ENCODE measurements at regions not wholly inside any gene's neighbourhood (a gene's known extent, or its start where the extent isn't known, plus 50 kb on each side); places are given as distances from the start of the nearest gene placed in this dataset.

- Histone ChIP-seq H2AFZ (ENCODE audit: low read depth, low read length, poor library complexity, severe bottlenecking) (no peak overlapping the region), H3K4me2 (ENCODE audit: low read length) (no peak overlapping the region), H3K4me3 (replicated peaks in 1 of 2; ENCODE audit: low read depth in 1 of 2, low read length in 2 of 2) (no peak overlapping the region), H3K36me3 (ENCODE audit: control insufficient read depth in 1 of 2, insufficient read depth in 2 of 2, low read length in 2 of 2) (no peaks in the 10 kb centered on the region), H3K27ac (ENCODE audit: low read depth, low read length) (no peak overlapping the region), H3K9me3 (ENCODE audit: control insufficient read depth in 1 of 2, insufficient read depth in 1 of 2, low read depth in 1 of 2, low read length in 2 of 2) (no peaks in the 10 kb centered on the region), H3K9ac (ENCODE audit: low read length) (no peak overlapping the region), H3K4me1 (ENCODE audit: control insufficient read depth in 1 of 2, insufficient read depth in 2 of 2, low read length in 2 of 2) (peaks cover 0 to 5% of the 10 kb centered on the region in 2 experiments; a peak in 1 of 4 replicates), H3K9me2 (ENCODE audit: insufficient read depth) (no peaks in the 10 kb centered on the region), H3K27me3 (ENCODE audit: insufficient read depth, low read length) (no peaks in the 10 kb centered on the region), H4K20me1 (ENCODE audit: insufficient read depth) (no peaks in the 10 kb centered on the region), H3K79me2 (ENCODE audit: insufficient read depth, low read length) (no peaks in the 10 kb centered on the region)
- intact Hi-C loops (cut with micrococcal nuclease) = no loop called here
- no peak for DNase-seq (ENCODE audit: low read depth, low spot score)
- POLR2A ChIA-PET = no interaction called here
- RAD21 ChIA-PET (ENCODE audit: low non-redundant PET in 1 of 2, low total read pairs in 2 of 2, uncharacterized antibody in 2 of 2, unreplicated experiment in 2 of 2) = no interaction called here
- no peak for ATAC-seq
- CTCF ChIA-PET = no interaction called here
- TF ChIP-seq CBX3 (IDR thresholded peaks at IDR 0.05; ENCODE audit: low read depth) (no peak), ZBTB33 (IDR thresholded peaks at IDR 0.05; ENCODE audit: extremely low read depth, insufficient replicate concordance, low read length) (no peak), EZH2 (IDR thresholded peaks at IDR 0.05) (no peak)
- no TSS peak for BruUV-seq (replicated peaks)
These were observed 81.0 kb upstream of the CTSC start for GRCh38 chr11:88418508-88418907.

GRCh38 chr11:88415495-88415894 lies 78.0 kb upstream of the CTSC start:
- DNase-seq (ENCODE audit: low read depth, low spot score) (no peak), ATAC-seq (no peak)
- no peaks in the 10 kb centered on the region for H3K27me3 ChIP-seq (ENCODE audit: insufficient read depth, low read length)
- TF ChIP-seq ZFX (IDR thresholded peaks at IDR 0.05) = no peak
- TF ChIP-seq SIN3A (IDR thresholded peaks at IDR 0.05; ENCODE audit: low read depth) = no peak
- no peak for TF ChIP-seq RAD21 (IDR thresholded peaks at IDR 0.05; ENCODE audit: low read depth)
- TF ChIP-seq TCF7L2 (IDR thresholded peaks at IDR 0.05; ENCODE audit: borderline replicate concordance, extremely low read depth, insufficient read depth, insufficient read length) = no peak
- TF ChIP-seq REST (IDR thresholded peaks at IDR 0.05; ENCODE audit: low read depth) = no peak
- no peak overlapping the region for H3K27ac ChIP-seq (ENCODE audit: low read depth, low read length)
- CTCF ChIA-PET = no interaction called here
- H3K79me2 ChIP-seq (ENCODE audit: insufficient read depth, low read length) = no peaks in the 10 kb centered on the region
- no peaks in the 10 kb centered on the region for H3K9me2 ChIP-seq (ENCODE audit: insufficient read depth)
- POLR2A ChIA-PET = no interaction called here
- no peaks in the 10 kb centered on the region for H3K4me1 ChIP-seq (ENCODE audit: control insufficient read depth in 1 of 2, insufficient read depth in 2 of 2, low read length in 2 of 2)
- RAD21 ChIA-PET (ENCODE audit: low non-redundant PET in 1 of 2, low total read pairs in 2 of 2, uncharacterized antibody in 2 of 2, unreplicated experiment in 2 of 2) = no interaction called here
- H3K9me3 ChIP-seq (ENCODE audit: control insufficient read depth in 1 of 2, insufficient read depth in 1 of 2, low read depth in 1 of 2, low read length in 2 of 2) = no peaks in the 10 kb centered on the region
- H3K4me3 ChIP-seq (replicated peaks in 1 of 2; ENCODE audit: low read depth in 1 of 2, low read length in 2 of 2) = no peak overlapping the region
- no peak overlapping the region for H3K9ac ChIP-seq (ENCODE audit: low read length)
- no peak overlapping the region for H2AFZ ChIP-seq (ENCODE audit: low read depth, low read length, poor library complexity, severe bottlenecking)
- intact Hi-C loops (cut with micrococcal nuclease) = no loop called here
- H4K20me1 ChIP-seq (ENCODE audit: insufficient read depth) = no peaks in the 10 kb centered on the region
- H3K4me2 ChIP-seq (ENCODE audit: low read length) = no peak overlapping the region
- BruUV-seq (replicated peaks) = no TSS peak
- H3K36me3 ChIP-seq (ENCODE audit: control insufficient read depth in 1 of 2, insufficient read depth in 2 of 2, low read length in 2 of 2) = no peaks in the 10 kb centered on the region

Data from HCT116 (cell line).